ENCODE measurements at regions not wholly inside any gene's neighbourhood (a gene's known extent, or its start where the extent isn't known, plus 50 kb on each side); places are given as distances from the start of the nearest gene placed in this dataset.

DNA sequence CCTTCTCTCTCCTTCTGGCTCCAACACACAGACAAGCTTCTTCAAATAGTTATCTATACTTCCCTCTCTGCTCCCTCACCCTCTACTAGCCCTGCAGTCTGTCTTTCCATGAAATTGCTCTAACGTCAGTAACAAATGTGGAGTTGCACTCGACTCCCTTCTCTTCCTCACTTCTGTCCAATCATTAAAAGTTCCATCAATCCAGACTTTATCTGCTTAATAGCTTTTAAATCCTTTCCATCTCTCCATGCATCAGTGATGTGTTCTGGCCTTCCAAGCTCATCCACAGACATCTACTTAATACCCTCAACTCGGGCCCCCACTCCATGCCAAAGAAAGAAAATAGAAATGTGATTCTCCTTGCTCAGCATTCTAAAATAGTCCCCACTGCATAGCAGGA lies 422.1 kb upstream of the CDH5 start:
- TF ChIP-seq, protein P1, sequence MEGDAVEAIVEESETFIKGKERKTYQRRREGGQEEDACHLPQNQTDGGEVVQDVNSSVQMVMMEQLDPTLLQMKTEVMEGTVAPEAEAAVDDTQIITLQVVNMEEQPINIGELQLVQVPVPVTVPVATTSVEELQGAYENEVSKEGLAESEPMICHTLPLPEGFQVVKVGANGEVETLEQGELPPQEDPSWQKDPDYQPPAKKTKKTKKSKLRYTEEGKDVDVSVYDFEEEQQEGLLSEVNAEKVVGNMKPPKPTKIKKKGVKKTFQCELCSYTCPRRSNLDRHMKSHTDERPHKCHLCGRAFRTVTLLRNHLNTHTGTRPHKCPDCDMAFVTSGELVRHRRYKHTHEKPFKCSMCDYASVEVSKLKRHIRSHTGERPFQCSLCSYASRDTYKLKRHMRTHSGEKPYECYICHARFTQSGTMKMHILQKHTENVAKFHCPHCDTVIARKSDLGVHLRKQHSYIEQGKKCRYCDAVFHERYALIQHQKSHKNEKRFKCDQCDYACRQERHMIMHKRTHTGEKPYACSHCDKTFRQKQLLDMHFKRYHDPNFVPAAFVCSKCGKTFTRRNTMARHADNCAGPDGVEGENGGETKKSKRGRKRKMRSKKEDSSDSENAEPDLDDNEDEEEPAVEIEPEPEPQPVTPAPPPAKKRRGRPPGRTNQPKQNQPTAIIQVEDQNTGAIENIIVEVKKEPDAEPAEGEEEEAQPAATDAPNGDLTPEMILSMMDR (IDR thresholded peaks at IDR 0.05; ENCODE audit: insufficient read depth, low read length) = no peak
- DNase-seq (ENCODE audit: low read depth) = no peak
- H3K4me3 ChIP-seq (ENCODE audit: low read depth, low read length) = no peak overlapping the region

- no peak overlapping the region for H3K4me3 ChIP-seq (ENCODE audit: low read depth, low read length)
- no peak for DNase-seq (ENCODE audit: low read depth)
- TF ChIP-seq, protein P1 (IDR thresholded peaks at IDR 0.05; ENCODE audit: insufficient read depth, low read length) = no peak
These were observed 425.8 kb upstream of the CDH5 start for GRCh38 chr16:65940711-65941110.

DNA sequence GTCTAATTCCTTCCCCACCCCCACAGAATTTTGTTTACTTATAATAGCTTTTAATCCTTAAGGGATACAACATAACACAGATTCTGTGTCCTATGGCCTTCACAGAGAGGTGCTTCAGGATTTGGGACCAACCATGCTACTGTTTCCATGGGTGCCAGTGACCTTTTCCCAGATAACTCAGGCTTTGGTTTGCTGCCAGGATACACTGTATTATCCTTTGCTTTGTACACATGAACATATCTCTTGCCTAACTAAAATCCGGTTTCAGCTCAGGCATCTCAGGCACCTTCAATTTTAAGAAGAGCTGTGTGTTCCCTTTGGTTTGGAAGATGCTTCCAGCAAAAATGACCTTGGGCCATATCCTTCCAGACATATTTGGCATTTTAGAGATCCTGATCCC lies 428.4 kb upstream of the CDH5 start:
- TF ChIP-seq, protein P1 (IDR thresholded peaks at IDR 0.05; ENCODE audit: insufficient read depth, low read length) = no peak
- no peak for DNase-seq (ENCODE audit: low read depth)
- H3K4me3 ChIP-seq (ENCODE audit: low read depth, low read length) = no peak overlapping the region

DNA sequence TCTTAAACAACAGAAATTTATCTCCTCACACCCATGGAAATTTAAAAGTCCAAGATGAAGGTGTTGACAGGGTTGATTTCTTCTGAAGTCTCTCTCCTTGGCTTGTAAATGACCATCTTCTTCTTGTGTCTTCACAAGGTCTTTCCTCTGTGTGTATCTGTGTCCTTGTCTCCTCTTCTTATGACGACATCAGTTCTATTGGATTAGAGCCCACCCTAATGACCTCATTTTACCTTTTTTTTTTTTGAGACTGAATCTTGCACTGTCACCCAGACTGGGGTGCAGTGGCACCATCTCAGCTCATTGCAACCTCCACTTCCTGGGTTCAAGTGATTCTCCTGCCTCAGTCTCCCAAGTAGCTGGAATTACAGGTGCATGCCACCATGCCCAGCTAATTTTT lies 429.0 kb upstream of the CDH5 start:
- TF ChIP-seq, protein P1 (IDR thresholded peaks at IDR 0.05; ENCODE audit: insufficient read depth, low read length) = no peak
- H3K4me3 ChIP-seq (ENCODE audit: low read depth, low read length) = no peak overlapping the region
- no peak for DNase-seq (ENCODE audit: low read depth)

- TF ChIP-seq, protein P1 (IDR thresholded peaks at IDR 0.05; ENCODE audit: insufficient read depth, low read length) = no peak
- DNase-seq (ENCODE audit: low read depth) = peak; percentile 23
- H3K4me3 ChIP-seq (ENCODE audit: low read depth, low read length) = no peak overlapping the region
These were observed 430.4 kb upstream of the CDH5 start for GRCh38 chr16:65936096-65936495.

DNA sequence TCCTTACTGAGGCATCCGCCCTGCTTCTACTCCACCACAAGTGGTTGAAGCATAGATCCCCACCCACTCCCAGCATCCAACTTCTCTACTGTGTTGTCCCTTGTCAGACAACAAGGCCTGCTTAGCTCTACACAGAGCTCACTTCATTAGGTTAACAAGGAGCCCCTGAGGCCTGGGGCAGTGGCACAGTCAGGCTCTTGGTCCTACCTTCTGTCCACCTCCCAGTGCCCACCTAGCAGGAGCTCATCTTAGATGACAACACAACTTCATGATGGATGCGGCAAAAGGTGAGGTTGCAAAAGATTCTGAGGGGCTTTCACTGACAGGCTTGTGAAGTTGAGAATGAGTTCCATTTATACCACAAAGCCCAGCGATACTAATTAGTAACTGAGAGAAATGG lies 432.0 kb upstream of the CDH5 start:
- no peak for DNase-seq (ENCODE audit: low read depth)
- TF ChIP-seq, protein P1 (IDR thresholded peaks at IDR 0.05; ENCODE audit: insufficient read depth, low read length) = no peak
- no peak overlapping the region for H3K4me3 ChIP-seq (ENCODE audit: low read depth, low read length)

DNA sequence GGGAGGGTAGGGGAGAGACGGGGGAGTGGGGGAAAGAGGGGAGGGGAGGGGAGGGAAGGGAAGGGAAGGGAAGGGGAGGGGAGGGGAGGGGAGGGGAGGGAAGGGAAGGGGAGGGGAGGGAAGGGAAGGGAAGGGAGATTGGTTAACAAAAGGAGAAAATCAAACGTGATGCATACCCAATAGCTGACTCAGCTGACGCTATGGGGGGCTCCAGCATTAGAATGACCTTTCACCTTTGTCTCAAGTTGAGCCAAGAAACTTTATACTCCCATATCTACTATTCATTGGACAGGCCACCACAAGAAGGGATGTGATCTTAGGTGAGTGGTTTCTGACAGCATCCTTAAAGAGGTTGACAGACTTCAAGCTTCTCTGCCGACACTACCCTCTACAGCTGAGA lies 432.8 kb upstream of the CDH5 start:
- no peak overlapping the region for H3K4me3 ChIP-seq (ENCODE audit: low read depth, low read length)
- TF ChIP-seq, protein P1 (IDR thresholded peaks at IDR 0.05; ENCODE audit: insufficient read depth, low read length) = no peak
- DNase-seq (ENCODE audit: low read depth) = no peak

Measured in fibroblast of the aortic adventitia (primary cell).